ENCODE measurements at regions not wholly inside any gene's neighbourhood (a gene's known extent, or its start where the extent isn't known, plus 50 kb on each side); places are given as distances from the start of the nearest gene placed in this dataset.

DNA sequence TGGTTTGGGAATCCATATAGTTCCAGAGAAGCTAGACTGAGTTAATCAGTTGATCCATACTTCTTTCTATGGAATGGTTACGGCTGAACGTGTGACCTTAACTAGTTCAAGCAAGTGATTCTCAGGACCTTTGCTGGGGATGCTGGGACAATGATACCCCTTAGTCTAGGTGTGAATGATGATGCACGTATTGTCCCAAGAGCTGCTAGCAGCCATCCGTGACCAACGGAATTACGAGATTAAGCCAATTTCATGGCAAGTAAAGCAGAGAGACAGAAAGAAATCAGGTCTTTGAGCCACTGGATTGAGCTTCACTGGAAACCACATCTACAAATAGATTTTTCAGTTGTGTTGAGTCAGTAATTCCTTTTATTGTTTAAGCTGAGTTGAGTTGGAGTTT lies 99.2 kb upstream of the LIFR start:
- no peak overlapping the region for H3K27ac Mint-ChIP-seq
- no peak overlapping the region for H3K4me3 Mint-ChIP-seq
- H3K9me3 Mint-ChIP-seq: no peaks in the 10 kb centered on the region
- DNase-seq: no peak
- no peaks in the 10 kb centered on the region for H3K36me3 Mint-ChIP-seq (ENCODE audit: low read depth)
- peaks cover 9% of the 10 kb centered on the region for H3K27me3 Mint-ChIP-seq
- peaks cover 4% of the 10 kb centered on the region for H3K4me1 Mint-ChIP-seq
- intact Hi-C loops (cut with micrococcal nuclease): no loop called here

DNA sequence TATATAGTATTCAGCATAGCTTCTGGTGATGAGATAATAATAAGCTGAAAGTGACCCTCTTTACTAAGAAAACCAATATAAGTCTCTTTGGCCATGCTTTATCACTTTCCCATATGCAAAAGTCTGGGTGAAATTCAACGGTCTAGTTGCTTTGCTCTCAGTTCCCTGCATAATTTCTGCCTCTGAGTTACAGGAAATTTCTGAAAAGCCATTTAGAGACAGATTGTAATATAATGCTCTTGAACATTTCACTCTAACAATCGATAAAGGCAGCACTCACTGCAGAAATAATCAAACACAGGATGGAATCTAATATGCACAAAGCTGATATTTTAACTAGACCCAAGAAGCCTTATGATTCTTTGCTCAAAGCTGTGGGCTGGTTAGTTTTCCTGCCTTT lies 100.1 kb upstream of the LIFR start:
- no peaks in the 10 kb centered on the region for H3K36me3 Mint-ChIP-seq (ENCODE audit: low read depth)
- H3K27me3 Mint-ChIP-seq: peaks cover 12% of the 10 kb centered on the region
- H3K4me1 Mint-ChIP-seq: no peaks in the 10 kb centered on the region
- H3K27ac Mint-ChIP-seq: no peak overlapping the region
- intact Hi-C loops (cut with micrococcal nuclease): no loop called here
- no peak overlapping the region for H3K4me3 Mint-ChIP-seq
- no peak for DNase-seq
- H3K9me3 Mint-ChIP-seq: no peaks in the 10 kb centered on the region

DNA sequence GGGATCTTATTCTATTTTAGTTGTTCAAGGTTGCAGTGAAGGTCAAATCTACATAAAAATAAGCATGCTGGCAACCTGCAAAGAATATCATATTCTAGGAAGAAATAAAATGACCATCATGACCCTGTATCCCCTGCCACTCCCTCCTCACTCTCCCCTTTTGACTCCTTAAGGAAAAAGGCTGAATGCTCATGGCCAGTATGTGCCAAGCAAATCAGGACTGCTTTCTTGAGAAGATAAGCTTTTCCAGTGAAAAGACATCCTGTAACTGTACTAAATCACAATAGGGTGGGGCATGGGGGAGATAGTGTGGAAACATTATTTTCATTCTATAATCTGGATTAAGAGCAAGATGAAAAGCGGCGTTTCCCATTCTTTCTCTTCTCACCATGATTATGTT lies 100.6 kb upstream of the LIFR start:
- H3K9me3 Mint-ChIP-seq: no peaks in the 10 kb centered on the region
- peaks cover 15% of the 10 kb centered on the region for H3K27me3 Mint-ChIP-seq
- no peak for DNase-seq
- no peak overlapping the region for H3K4me3 Mint-ChIP-seq
- H3K36me3 Mint-ChIP-seq (ENCODE audit: low read depth): no peaks in the 10 kb centered on the region
- H3K4me1 Mint-ChIP-seq: no peaks in the 10 kb centered on the region
- intact Hi-C loops (cut with micrococcal nuclease): no loop called here
- H3K27ac Mint-ChIP-seq: no peak overlapping the region

DNA sequence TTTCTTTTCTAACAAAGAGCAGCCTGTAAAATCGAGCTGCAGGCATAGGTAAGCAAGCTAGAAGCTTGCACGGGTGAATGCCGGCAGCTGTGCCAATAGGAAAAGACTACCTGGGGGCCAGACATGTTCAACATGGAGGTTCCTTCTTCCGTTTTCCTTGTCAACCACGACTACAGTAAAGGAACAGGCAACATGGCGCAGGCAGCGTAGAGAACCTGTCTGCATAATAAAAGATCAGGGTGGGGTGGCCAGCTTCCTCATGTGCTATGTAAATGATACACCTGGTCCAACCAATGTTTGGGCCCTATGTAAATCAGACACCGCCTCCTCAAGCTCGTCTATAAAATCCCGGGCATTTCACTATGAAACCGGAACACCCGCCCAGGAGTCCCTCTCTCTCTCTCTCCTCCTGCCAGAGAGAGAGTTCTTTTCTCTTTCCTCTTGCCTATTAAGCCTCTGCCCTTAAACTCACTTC lies 103.8 kb upstream of the LIFR start:
- Mint-ChIP-seq H3K4me3 (no peak overlapping the region), H3K9me3 (no peaks in the 10 kb centered on the region), H3K36me3 (ENCODE audit: low read depth) (no peaks in the 10 kb centered on the region), H3K4me1 (no peaks in the 10 kb centered on the region), H3K27me3 (peaks cover 20% of the 10 kb centered on the region), H3K27ac (no peak overlapping the region)
- intact Hi-C loops (cut with micrococcal nuclease): no loop called here
- DNase-seq: no peak

DNA sequence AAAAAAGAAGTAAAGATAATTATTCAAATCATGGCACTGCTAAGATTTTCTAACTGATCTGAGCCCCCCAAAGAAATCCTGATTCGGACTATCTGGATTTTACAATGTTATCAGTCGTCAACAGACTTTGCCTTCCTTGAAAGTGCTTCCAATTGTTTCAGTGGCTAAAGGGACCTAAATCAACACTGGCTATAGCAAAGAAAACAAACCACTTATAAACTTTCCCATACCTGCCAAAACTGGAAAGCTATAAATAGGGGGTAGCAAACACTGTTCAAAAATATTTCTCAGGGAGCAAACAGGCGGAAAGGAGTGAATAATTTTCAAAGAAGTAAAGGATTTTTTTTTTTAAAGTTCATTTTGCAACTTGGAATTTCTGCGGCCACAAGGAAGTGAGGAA lies 105.6 kb upstream of the LIFR start:
- intact Hi-C loops (cut with micrococcal nuclease): no loop called here
- H3K36me3 Mint-ChIP-seq (ENCODE audit: low read depth): no peaks in the 10 kb centered on the region
- H3K9me3 Mint-ChIP-seq: no peaks in the 10 kb centered on the region
- H3K4me1 Mint-ChIP-seq: no peaks in the 10 kb centered on the region
- H3K4me3 Mint-ChIP-seq: no peak overlapping the region
- no peak overlapping the region for H3K27ac Mint-ChIP-seq
- peaks cover 19% of the 10 kb centered on the region for H3K27me3 Mint-ChIP-seq
- DNase-seq: no peak

DNA sequence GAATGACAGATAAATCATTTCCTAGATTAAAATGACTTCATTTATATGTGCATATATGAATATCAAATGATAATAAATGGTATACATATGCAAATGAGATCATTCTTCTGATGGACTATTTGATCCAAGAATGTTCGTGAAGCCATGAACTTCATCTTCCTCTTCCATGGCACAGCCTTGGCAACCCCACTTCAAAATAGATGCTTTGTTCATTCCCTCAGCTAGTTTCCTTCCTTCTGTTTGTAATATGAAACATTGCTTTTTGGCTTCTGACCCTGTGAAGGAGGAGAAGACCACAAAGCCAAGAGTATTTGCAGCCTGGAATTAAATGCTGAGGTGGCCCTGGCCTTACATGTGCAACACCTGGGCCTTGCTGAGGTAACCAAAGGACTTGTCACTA lies 106.8 kb upstream of the LIFR start:
- H3K27me3 Mint-ChIP-seq: peaks cover 15% of the 10 kb centered on the region
- no peak overlapping the region for H3K27ac Mint-ChIP-seq
- intact Hi-C loops (cut with micrococcal nuclease): no loop called here
- no peak overlapping the region for H3K4me3 Mint-ChIP-seq
- no peaks in the 10 kb centered on the region for H3K4me1 Mint-ChIP-seq
- no peak for DNase-seq
- H3K36me3 Mint-ChIP-seq (ENCODE audit: low read depth): no peaks in the 10 kb centered on the region
- H3K9me3 Mint-ChIP-seq: no peaks in the 10 kb centered on the region

DNA sequence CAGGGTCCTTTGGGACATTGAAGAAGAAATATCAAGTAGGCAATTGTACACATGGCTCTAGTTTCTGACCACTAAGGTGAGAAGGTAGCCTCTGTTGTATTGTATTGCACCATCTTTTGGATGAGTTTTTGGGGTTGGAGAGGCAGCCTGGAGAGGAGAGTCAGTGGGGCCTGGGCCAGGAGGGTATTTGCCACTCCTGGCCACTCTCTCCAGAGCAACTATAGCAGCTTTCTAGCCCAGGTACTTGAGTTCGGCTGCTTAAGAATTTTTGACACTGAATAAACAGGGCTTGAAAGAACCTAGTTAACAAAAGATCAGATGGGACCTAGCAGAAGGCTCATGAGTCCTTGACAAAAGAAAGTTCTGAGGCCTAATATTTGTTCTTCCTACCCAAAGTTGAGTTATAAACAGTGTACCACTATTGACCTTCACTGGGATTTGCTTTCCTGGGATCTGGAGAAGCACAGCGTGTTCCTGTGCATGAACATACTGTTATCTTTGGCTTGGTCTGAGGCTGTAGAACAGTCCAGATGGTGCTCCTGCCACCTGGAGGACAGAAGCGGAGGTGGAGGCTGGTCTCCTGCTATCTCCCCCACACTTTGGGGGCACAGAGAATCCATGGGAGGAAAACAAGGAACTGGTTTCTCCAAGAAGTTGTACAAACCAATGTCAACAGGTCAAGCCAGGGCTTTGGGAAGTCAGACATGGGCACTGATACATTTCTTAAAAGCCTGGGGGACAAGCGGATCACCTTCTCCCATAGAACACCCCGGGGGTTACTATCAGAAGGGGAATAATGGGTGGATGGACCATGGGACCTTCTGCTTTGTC lies 110.4 kb upstream of the LIFR start:
- Mint-ChIP-seq H3K4me1 (no peaks in the 10 kb centered on the region), H3K4me3 (no peak overlapping the region), H3K27me3 (peaks cover 8% of the 10 kb centered on the region), H3K36me3 (ENCODE audit: low read depth) (no peaks in the 10 kb centered on the region), H3K27ac (no peak overlapping the region), H3K9me3 (no peaks in the 10 kb centered on the region)
- intact Hi-C loops (cut with micrococcal nuclease): loop anchor here (5.0 kb wide), 1 partner anchor 225 kb away; no protein-coding TSS in a partner anchor
- no peak for DNase-seq

DNA sequence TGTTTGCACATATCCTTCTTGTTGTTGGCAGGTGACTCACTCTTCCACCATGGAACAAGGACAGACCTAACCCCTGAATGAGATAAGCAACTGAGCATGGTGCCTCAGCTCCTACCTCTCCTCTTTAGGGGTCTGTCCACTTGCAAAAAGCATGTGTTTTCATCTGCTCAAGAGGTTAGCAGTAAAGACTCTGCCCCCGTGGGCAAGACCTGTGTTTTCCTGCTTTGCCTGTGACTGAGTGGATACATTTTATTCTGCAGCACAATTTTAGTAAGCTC lies 111.0 kb upstream of the LIFR start:
- Mint-ChIP-seq H3K4me1 (no peaks in the 10 kb centered on the region), H3K27me3 (peaks cover 3% of the 10 kb centered on the region), H3K36me3 (ENCODE audit: low read depth) (no peaks in the 10 kb centered on the region), H3K9me3 (no peaks in the 10 kb centered on the region), H3K27ac (no peak overlapping the region), H3K4me3 (no peak overlapping the region)
- intact Hi-C loops (cut with micrococcal nuclease): loop anchor here (5.0 kb wide), 1 partner anchor 225 kb away; no protein-coding TSS in a partner anchor
- no peak for DNase-seq

DNA sequence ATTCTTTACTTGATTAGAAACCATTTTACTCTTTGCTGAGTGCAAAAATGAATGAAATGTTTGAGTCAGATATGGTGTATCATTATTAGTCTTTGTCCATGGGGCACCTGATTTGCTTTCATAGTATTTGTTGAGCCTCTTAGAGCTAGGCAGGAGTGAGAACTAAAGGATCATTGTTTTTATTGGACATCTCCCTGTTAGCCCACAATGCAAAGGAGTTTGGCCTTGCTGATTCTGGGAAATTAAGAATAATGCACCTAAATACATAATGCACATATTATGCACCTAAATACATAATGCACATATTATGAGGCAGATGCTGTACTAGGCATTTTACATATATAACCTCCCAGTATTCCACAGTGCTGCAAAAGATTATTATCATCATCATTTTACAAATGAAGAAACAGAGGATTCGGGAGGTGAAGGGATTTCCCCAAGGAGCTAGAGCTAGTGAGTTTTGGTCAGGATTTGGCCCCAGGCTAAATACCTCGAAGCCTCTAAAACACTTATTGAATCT lies 113.0 kb upstream of the LIFR start:
- Mint-ChIP-seq H3K27ac (no peak overlapping the region), H3K9me3 (no peaks in the 10 kb centered on the region), H3K36me3 (ENCODE audit: low read depth) (no peaks in the 10 kb centered on the region), H3K4me3 (no peak overlapping the region), H3K4me1 (no peaks in the 10 kb centered on the region), H3K27me3 (peaks cover 3% of the 10 kb centered on the region)
- intact Hi-C loops (cut with micrococcal nuclease): loop anchor here (5.0 kb wide), 1 partner anchor 227 kb away; no protein-coding TSS in a partner anchor
- no peak for DNase-seq

DNA sequence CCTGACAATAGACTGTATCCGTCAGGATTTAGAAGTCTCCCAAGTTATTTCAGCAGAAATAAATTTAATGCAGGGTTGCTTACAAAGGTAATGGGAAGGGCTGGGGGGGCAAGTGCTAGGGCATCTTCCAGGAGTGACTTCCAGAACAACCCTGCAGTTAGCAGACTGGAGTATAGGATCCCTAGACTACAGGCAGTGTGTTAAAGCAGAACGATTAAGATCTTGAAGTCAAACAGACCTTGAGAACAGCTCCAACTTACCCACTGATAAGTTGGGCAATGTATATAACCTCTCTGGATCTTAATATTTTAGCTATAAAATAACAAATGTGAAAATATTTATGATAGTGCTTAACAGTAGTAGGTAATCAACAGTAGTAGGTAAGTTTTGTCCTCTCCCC lies 113.6 kb upstream of the LIFR start:
- no peak overlapping the region for H3K4me3 Mint-ChIP-seq
- H3K4me1 Mint-ChIP-seq: no peaks in the 10 kb centered on the region
- H3K9me3 Mint-ChIP-seq: no peaks in the 10 kb centered on the region
- H3K27me3 Mint-ChIP-seq: peaks cover 3% of the 10 kb centered on the region
- H3K27ac Mint-ChIP-seq: no peak overlapping the region
- no peaks in the 10 kb centered on the region for H3K36me3 Mint-ChIP-seq (ENCODE audit: low read depth)
- intact Hi-C loops (cut with micrococcal nuclease): no loop called here
- DNase-seq: no peak

DNA sequence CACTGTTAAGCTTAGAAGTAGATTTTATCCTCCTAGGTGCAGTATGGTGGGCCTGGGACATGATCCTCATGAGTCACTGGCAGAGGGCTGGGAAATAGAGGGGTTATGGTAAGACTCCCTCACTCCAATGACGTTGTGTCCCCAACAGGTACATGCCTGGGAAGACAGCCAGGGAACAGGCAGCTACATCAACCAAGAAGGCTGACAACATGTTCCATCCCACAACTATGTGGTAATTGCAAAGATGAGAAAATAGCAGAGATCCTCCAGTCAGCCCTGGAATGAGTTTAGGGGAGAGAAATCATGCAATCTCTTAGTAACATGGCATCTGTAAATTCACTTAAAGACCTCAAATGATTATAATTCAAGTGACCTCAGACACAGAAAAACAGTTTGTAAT lies 114.4 kb upstream of the LIFR start:
- Mint-ChIP-seq H3K4me1 (no peaks in the 10 kb centered on the region), H3K9me3 (no peaks in the 10 kb centered on the region), H3K27ac (no peak overlapping the region), H3K4me3 (no peak overlapping the region), H3K36me3 (ENCODE audit: low read depth) (no peaks in the 10 kb centered on the region), H3K27me3 (peaks cover 5% of the 10 kb centered on the region)
- no peak for DNase-seq
- intact Hi-C loops (cut with micrococcal nuclease): no loop called here

DNA sequence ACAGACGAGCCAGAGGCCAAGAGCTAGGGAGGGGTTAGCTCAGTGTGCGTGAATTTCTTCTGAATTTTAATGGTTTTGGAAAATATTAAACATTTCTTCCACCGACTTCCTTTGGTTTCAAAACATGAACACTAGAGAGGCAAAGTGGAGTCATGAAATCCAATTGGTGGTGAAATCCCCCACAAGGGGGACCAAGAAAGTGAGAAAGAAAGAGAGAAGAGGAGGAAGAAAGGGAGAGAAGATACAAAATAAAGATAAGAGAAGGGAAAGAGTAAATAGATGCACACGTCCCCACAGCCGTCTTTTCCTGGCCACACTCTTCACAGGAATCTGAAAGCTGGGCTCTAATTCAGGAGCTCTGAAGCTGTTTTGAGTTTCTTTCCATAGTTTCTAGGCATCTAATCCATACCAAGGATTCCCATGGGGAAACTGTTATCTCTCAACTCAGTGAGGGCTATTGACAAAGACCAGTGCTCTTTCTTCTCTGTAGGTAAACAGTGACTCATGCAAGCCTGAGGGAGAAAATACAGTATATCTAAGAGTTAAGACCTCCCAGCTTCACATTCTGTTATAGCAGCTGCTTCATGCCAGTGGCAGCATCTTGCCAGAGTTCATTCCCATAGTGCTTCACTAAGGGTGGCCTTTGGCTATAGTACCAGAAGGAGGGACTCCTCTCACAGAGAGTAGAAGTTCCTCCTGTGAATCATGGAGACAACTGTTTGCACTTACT lies 115.8 kb upstream of the LIFR start:
- Mint-ChIP-seq H3K4me3 (no peak overlapping the region), H3K27ac (no peak overlapping the region), H3K36me3 (ENCODE audit: low read depth) (no peaks in the 10 kb centered on the region), H3K9me3 (no peaks in the 10 kb centered on the region), H3K27me3 (peaks cover 5% of the 10 kb centered on the region), H3K4me1 (no peaks in the 10 kb centered on the region)
- intact Hi-C loops (cut with micrococcal nuclease): no loop called here
- DNase-seq: no peak

DNA sequence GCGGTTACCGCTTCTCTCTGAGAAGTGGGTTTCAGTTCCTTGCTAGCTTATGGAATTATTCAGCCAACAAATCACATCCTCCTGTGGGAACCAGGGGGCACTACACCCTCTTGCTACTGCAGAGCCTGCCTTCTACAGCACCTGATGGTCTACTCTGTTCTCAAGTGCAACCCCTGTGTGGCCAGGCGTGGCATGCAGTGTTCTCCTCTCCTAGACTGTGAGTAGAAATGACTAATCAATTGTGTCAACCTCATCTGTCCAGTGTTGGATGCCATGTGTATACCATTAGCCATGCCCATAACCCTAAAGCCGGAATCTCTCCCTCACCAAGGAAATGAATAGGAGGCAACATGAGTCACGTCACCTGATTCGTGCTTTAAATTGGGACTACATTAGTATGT lies 117.2 kb upstream of the LIFR start:
- Mint-ChIP-seq H3K27me3 (peaks cover 5% of the 10 kb centered on the region), H3K36me3 (ENCODE audit: low read depth) (no peaks in the 10 kb centered on the region), H3K4me3 (no peak overlapping the region), H3K4me1 (no peaks in the 10 kb centered on the region), H3K9me3 (no peaks in the 10 kb centered on the region), H3K27ac (no peak overlapping the region)
- DNase-seq: no peak
- intact Hi-C loops (cut with micrococcal nuclease): no loop called here

DNA sequence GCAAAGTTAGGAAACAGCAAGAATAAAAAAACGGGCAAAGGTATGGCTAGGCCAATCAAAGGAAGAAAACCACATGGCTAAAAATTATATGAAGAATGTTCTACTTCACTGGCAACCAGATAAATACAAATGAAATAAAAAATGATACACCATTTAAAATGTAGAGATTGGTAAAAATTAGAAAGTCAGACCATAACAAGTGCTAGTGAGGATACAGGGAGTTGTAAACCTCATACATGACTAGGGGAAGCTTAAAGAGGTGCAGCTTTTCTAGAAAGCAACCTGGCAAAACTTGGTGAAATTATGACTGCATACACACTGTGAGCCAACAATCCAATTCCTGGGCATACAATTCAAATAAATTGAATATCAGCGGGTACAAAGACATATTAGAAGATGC lies 119.0 kb upstream of the LIFR start:
- Mint-ChIP-seq H3K9me3 (no peaks in the 10 kb centered on the region), H3K27me3 (peaks cover 5% of the 10 kb centered on the region), H3K4me1 (no peaks in the 10 kb centered on the region), H3K36me3 (ENCODE audit: low read depth) (no peaks in the 10 kb centered on the region), H3K4me3 (no peak overlapping the region), H3K27ac (no peak overlapping the region)
- intact Hi-C loops (cut with micrococcal nuclease): no loop called here
- DNase-seq: no peak

Data from activated CD4-positive, alpha-beta T cell treated with anti-CD3 and anti-CD28 coated beads, Interleukin-2, amount 10 ng/mL, durations not matched to agents 24 days and 14 days (primary cell).